Body of pancreas (tissue), 4 donors: ENCODE measurements at regions not wholly inside any gene's neighbourhood (a gene's known extent, or its start where the extent isn't known, plus 50 kb on each side); places are given as distances from the start of the nearest gene placed in this dataset.

Experiments used
- ATAC-seq: fragments of 150-250 bp; one replicate; pipeline ENCODE4 v1.9.1; 2016
- DNase-seq, 4 donors: peaks; one replicate each; pipeline ENCODE4 v3.0.0-alpha.2; 2019
- H3K27ac ChIP-seq, 4 donors: fragments of 200-600 bp; sonication (generic); 1 replicate in 3 of 4; 2 replicates in 1 of 4; pipeline versions ENCODE4 v1.5.1 to v1.6.1; 2016 to 2019; ENCODE audit warnings: mild to moderate bottlenecking in 1 of 4, mixed read lengths in 1 of 4, moderate library complexity in 1 of 4
- H3K27me3 ChIP-seq, 2 donors: fragments of 200-600 bp; sonication (generic); one replicate each; pipeline ENCODE4 v1.6.0; 2016; ENCODE audit warnings: mild to moderate bottlenecking in 1 of 2
- H3K36me3 ChIP-seq, 2 donors: fragments of 200-600 bp; sonication (generic); replicated peaks in 1 of 2; 2 replicates each; pipeline ENCODE4 v1.5.1; 2016; ENCODE audit warnings: low read depth in 2 of 2; ENCODE audit not compliant: insufficient read depth in 1 of 2
- H3K4me1 ChIP-seq: fragments of 200-600 bp; sonication (generic); one replicate; pipeline ENCODE4 v1.6.0; 2016
- H3K4me3 ChIP-seq, 2 donors: fragments of 200-600 bp; sonication (generic); 1 replicate in 1 of 2; 2 replicates in 1 of 2; pipeline ENCODE4 v1.5.1; 2016 to 2019
- H3K9me3 ChIP-seq, 3 donors: fragments of 200-600 bp; sonication (generic); 1 replicate in 2 of 3; 2 replicates in 1 of 3; pipeline ENCODE4 v1.5.1; 2016
- CTCF ChIP-seq, 7 experiments: fragments of 450-650 bp in 4 of 7; fragments of 200-600 bp in 3 of 7; sonication (generic) in 3 of 7; IDR thresholded peaks; one replicate each; pipeline ENCODE4 v1.5.1; 2016 to 2019; ENCODE audit warnings: antibody characterized with exemption in 7 of 7
- POLR2A ChIP-seq, 3 donors: fragments of 450-650 bp; IDR thresholded peaks; one replicate each; pipeline ENCODE4 v1.6.1; 2016; ENCODE audit warnings: antibody characterized with exemption in 3 of 3, mild to moderate bottlenecking in 2 of 3
- WGBS, 2 donors: methylation state at CpG; one replicate each; pipeline ENCODE4 v1.1.5; 2017; 5-methylcytosine and 5-hydroxymethylcytosine counted together
- intact Hi-C: fragments of 100-400 bp; cut with DNase I; formaldehyde crosslinking; loops from one replicate; pipeline ENCODE4 v1.15.1; 2023

GRCh38 chrY:8065220-8065619 is 1153.7 kb upstream of the AMELY start:
- ATAC-seq (no peak), DNase-seq (no peak)
- no peak overlapping the region for H3K27ac ChIP-seq
- TF ChIP-seq CTCF (IDR thresholded peaks at IDR 0.05) (no peak), POLR2A (IDR thresholded peaks at IDR 0.05) (no peak)
- H3K4me3 ChIP-seq = no peak overlapping the region
- WGBS, 2 donors = 75 to 100% methylated on average over 1 to 2 of the region's 2 CpGs
- no peaks in the 10 kb centered on the region for H3K9me3 ChIP-seq
- intact Hi-C loops = no loop called here
- H3K27me3 ChIP-seq = no peaks in the 10 kb centered on the region
- H3K36me3 ChIP-seq = no peaks in the 10 kb centered on the region
- no peaks in the 10 kb centered on the region for H3K4me1 ChIP-seq

DNA sequence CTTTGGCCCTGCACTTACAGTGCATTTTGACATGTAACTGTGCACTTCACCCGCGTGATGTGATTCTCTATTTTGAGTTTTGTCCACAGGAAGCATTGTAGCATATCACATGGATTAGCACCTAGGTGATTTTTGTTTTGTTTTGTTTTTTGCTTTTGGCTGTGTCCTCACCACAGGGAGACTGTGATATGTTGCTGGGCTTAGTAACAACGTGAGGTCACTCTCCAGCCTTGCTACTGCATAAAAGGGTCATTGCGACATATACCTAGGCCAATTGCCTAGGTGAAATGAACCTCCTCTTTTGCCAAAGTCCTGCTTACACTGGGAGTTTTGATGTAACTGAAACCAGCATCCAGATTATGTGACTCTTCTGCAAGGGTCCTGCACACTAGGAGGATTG is 1152.9 kb upstream of the AMELY start:
- TF ChIP-seq CTCF (IDR thresholded peaks at IDR 0.05) = no peak
- no peak for TF ChIP-seq POLR2A (IDR thresholded peaks at IDR 0.05)
- no peaks in the 10 kb centered on the region for H3K9me3 ChIP-seq
- H3K27ac ChIP-seq = no peak overlapping the region
- ATAC-seq = no peak
- intact Hi-C loops = no loop called here
- WGBS, 2 donors = 65 to 88% methylated on average over 4 of the region's 4 CpGs
- no peaks in the 10 kb centered on the region for H3K4me1 ChIP-seq
- no peak overlapping the region for H3K4me3 ChIP-seq
- H3K36me3 ChIP-seq = no peaks in the 10 kb centered on the region
- no peak for DNase-seq
- H3K27me3 ChIP-seq = no peaks in the 10 kb centered on the region

- DNase-seq (no peak), ATAC-seq (no peak)
- Histone ChIP-seq H3K36me3 (no peaks in the 10 kb centered on the region), H3K9me3 (no peaks in the 10 kb centered on the region), H3K4me1 (no peaks in the 10 kb centered on the region), H3K27me3 (no peaks in the 10 kb centered on the region), H3K4me3 (no peak overlapping the region), H3K27ac (no peak overlapping the region)
- WGBS, 2 donors = 79 to 80% methylated on average over 1 to 2 of the region's 2 CpGs
- TF ChIP-seq POLR2A (IDR thresholded peaks at IDR 0.05) (no peak), CTCF (IDR thresholded peaks at IDR 0.05) (no peak)
- intact Hi-C loops = no loop called here
These were observed 1152.4 kb upstream of the AMELY start for GRCh38 chrY:8063973-8064372.

DNA sequence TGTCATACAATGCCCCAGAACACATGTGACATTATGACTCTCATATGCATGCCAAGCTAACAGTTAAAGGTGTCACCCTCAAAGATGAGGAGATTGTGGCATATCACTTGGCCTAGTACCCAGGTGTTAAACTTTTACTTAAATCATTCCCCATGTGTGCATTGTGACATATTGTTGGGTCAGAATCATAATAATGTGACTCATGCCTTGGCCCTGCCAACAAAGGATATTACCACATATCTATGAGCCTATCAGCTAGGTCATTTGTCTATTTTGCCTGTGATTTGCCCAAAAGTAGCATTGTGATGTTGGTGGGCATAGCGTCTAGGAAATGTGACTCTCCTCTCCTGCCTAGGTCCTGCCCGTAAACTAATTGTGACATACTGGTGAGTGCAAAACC is 1147.1 kb upstream of the AMELY start:
- H3K27me3 ChIP-seq = no peaks in the 10 kb centered on the region

More for the DNA sequence above, 1147.1 kb upstream of the AMELY start:
- DNase-seq (no peak), ATAC-seq (no peak)
- no peak overlapping the region for H3K4me3 ChIP-seq
- TF ChIP-seq CTCF (IDR thresholded peaks at IDR 0.05) (no peak), POLR2A (IDR thresholded peaks at IDR 0.05) (no peak)
- WGBS, 2 donors = 64 to 92% methylated on average over 2 of the region's 2 CpGs
- intact Hi-C loops = no loop called here
- no peaks in the 10 kb centered on the region for H3K36me3 ChIP-seq
- H3K4me1 ChIP-seq = no peaks in the 10 kb centered on the region
- H3K9me3 ChIP-seq = no peaks in the 10 kb centered on the region
- no peak overlapping the region for H3K27ac ChIP-seq
